ENCODE measurements at regions not wholly inside any gene's neighbourhood (a gene's known extent, or its start where the extent isn't known, plus 50 kb on each side); places are given as distances from the start of the nearest gene placed in this dataset.

GRCh38 chr4:52358366-52358765 lies 300.7 kb downstream of the USP46 start:
- no peak for TF ChIP-seq POLR2A (IDR thresholded peaks at IDR 0.05)
- no peak for TF ChIP-seq EP300 (IDR thresholded peaks at IDR 0.05)
- no peak for TF ChIP-seq CTCF (IDR thresholded peaks at IDR 0.05)
